ENCODE measurements at regions not wholly inside any gene's neighbourhood (a gene's known extent, or its start where the extent isn't known, plus 50 kb on each side); places are given as distances from the start of the nearest gene placed in this dataset.

- no peak for TF ChIP-seq FOXP2 (optimal IDR thresholded peaks at IDR 0.05; ENCODE audit: borderline replicate concordance, extremely low read depth, extremely low read length, insufficient read depth)
- no peak for TF ChIP-seq REST (IDR thresholded peaks at IDR 0.05; ENCODE audit: insufficient read depth in 1 of 2, low read depth in 2 of 2, low read length in 2 of 2)
- TF ChIP-seq SIN3A (IDR thresholded peaks at IDR 0.05; ENCODE audit: borderline replicate concordance, insufficient read depth, low read length) = no peak
- TF ChIP-seq POLR2AphosphoS5 (IDR thresholded peaks at IDR 0.05; ENCODE audit: low read depth, low read length) = no peak
- no peak for TF ChIP-seq TAF1 (IDR thresholded peaks at IDR 0.05; ENCODE audit: borderline replicate concordance, insufficient read depth, low read length)
Observed at GRCh38 chr10:129411772-129412171, 55.3 kb upstream of the MGMT start.

DNA sequence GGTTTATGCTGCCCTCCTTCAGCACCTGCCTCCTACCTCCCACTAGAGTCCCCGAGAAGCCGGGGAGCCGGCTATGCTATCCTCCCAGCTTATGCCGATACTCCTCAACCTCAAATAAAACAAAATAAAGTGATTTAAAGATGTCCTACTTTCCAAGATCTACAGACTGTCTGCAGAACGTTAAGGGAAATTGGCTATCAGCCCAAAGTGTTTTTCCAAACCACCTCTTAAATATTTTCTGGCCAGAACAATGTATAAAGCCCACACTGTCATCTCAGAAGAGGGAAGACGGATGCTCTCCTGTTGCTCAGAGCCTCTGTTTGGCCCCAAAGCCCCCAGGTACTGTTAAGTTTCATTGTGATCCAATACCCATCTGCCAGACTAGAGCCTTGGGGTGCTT lies 54.0 kb upstream of the MGMT start:
- TF ChIP-seq REST (IDR thresholded peaks at IDR 0.05; ENCODE audit: insufficient read depth in 1 of 2, low read depth in 2 of 2, low read length in 2 of 2) (no peak), TAF1 (IDR thresholded peaks at IDR 0.05; ENCODE audit: borderline replicate concordance, insufficient read depth, low read length) (no peak), SIN3A (IDR thresholded peaks at IDR 0.05; ENCODE audit: borderline replicate concordance, insufficient read depth, low read length) (no peak), FOXP2 (optimal IDR thresholded peaks at IDR 0.05; ENCODE audit: borderline replicate concordance, extremely low read depth, extremely low read length, insufficient read depth) (no peak)

GRCh38 chr10:129415215-129416140 lies 51.6 kb upstream of the MGMT start:
- TF ChIP-seq REST (IDR thresholded peaks at IDR 0.05; ENCODE audit: insufficient read depth in 1 of 2, low read depth in 2 of 2, low read length in 2 of 2) (no peak), POLR2AphosphoS5 (IDR thresholded peaks at IDR 0.05; ENCODE audit: low read depth, low read length) (no peak), TAF1 (IDR thresholded peaks at IDR 0.05; ENCODE audit: borderline replicate concordance, insufficient read depth, low read length) (no peak), FOXP2 (optimal IDR thresholded peaks at IDR 0.05; ENCODE audit: borderline replicate concordance, extremely low read depth, extremely low read length, insufficient read depth) (no peak), SIN3A (IDR thresholded peaks at IDR 0.05; ENCODE audit: borderline replicate concordance, insufficient read depth, low read length) (no peak)

DNA sequence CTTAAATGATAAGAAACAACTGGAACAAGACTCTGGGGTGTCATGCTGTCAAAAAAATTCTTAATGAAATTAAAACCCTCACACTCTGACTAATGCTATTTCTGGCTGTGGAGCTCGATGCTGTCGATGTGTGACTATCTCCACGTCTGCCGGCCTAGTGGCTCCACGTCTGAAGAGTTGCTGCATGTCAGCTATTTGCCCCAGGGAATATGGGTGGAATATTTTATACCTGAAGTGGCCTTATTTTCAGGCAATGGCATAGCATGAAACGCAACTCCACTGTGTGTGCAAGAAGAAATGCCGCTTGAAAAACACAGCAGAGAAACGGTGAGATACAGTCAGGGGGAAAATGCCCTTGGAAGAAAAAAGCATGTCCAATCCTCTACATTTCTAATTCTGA lies 50.9 kb upstream of the MGMT start:
- TF ChIP-seq REST (IDR thresholded peaks at IDR 0.05; ENCODE audit: insufficient read depth in 1 of 2, low read depth in 2 of 2, low read length in 2 of 2) (no peak), TAF1 (IDR thresholded peaks at IDR 0.05; ENCODE audit: borderline replicate concordance, insufficient read depth, low read length) (no peak), POLR2AphosphoS5 (IDR thresholded peaks at IDR 0.05; ENCODE audit: low read depth, low read length) (no peak), FOXP2 (optimal IDR thresholded peaks at IDR 0.05; ENCODE audit: borderline replicate concordance, extremely low read depth, extremely low read length, insufficient read depth) (no peak), SIN3A (IDR thresholded peaks at IDR 0.05; ENCODE audit: borderline replicate concordance, insufficient read depth, low read length) (no peak)

Measured in PFSK-1 (cell line).